HEK293 (cell line): ENCODE measurements at regions not wholly inside any gene's neighbourhood (a gene's known extent, or its start where the extent isn't known, plus 50 kb on each side); places are given as distances from the start of the nearest gene placed in this dataset.

ENCODE experiments used
- CTCF ChIA-PET: fragments of 350-600 bp; formaldehyde crosslinking; extraction: SDS; loops from one replicate; lab custom pipeline; 2021; ENCODE audit warnings: antibody characterized with exemption; lab: Yijun Ruan, JAX
- POLR2A ChIA-PET: fragments of 300-600 bp; formaldehyde crosslinking; extraction: SDS; loops from one replicate; lab custom pipeline; 2020; ENCODE audit warnings: antibody characterized with exemption, inconsistent platforms; lab: Yijun Ruan, JAX
- H3K27ac ChIP-seq: fragments of 200-500 bp; sonication (Bioruptor generic); 2 replicates; pipeline ENCODE4 v1.5.1; 2014; ENCODE audit warnings: low read depth, low read length, control low read depth, inconsistent platforms; ENCODE audit errors: extremely low read depth
- H3K36me3 ChIP-seq, 2 experiments: fragments of 200-500 bp in 1 of 2; sonication (Bioruptor generic) in 1 of 2; 1 replicate in 1 of 2; 2 replicates in 1 of 2; pipeline ENCODE4 v1.5.1; 2014 to 2017; ENCODE audit warnings: inconsistent platforms in 2 of 2, low read length in 2 of 2; ENCODE audit not compliant: control insufficient read depth in 2 of 2, insufficient read depth in 1 of 2
- H3K4me1 ChIP-seq: fragments of 200-500 bp; sonication (Bioruptor generic); 2 replicates; pipeline ENCODE4 v1.5.1; 2014; ENCODE audit warnings: mild to moderate bottlenecking, low read length, inconsistent platforms; ENCODE audit not compliant: control insufficient read depth, insufficient read depth
- H3K4me3 ChIP-seq: 2 replicates; pipeline ENCODE4 v1.5.1; 2011; ENCODE audit warnings: low read depth, mild to moderate bottlenecking, control low read depth, low read length, moderate library complexity
- H3K9me3 ChIP-seq: fragments of 200-500 bp; sonication (Bioruptor generic); 2 replicates; pipeline ENCODE4 v1.5.1; 2014; ENCODE audit warnings: low read depth, low read length, inconsistent platforms; ENCODE audit not compliant: control insufficient read depth, insufficient read depth
- GLIS2 ChIP-seq: fragments of 450-650 bp; formaldehyde crosslinking; IDR thresholded peaks from 2 replicates; pipeline ENCODE4 v1.5.1; 2016; ENCODE audit warnings: missing biosample characterization, missing genetic modification characterization
- KLF7 ChIP-seq: fragments of 450-650 bp; formaldehyde crosslinking; IDR thresholded peaks from 2 replicates; pipeline ENCODE4 v1.5.1; 2016; ENCODE audit warnings: missing biosample characterization, missing genetic modification characterization, borderline replicate concordance
- PRDM10 ChIP-seq: fragments of 450-650 bp; formaldehyde crosslinking; IDR thresholded peaks from 2 replicates; pipeline ENCODE4 v1.5.1; 2016; ENCODE audit warnings: missing biosample characterization, missing genetic modification characterization
- ZIC2 ChIP-seq: fragments of 450-650 bp; formaldehyde crosslinking; IDR thresholded peaks from 2 replicates; pipeline ENCODE4 v1.5.1; 2016; ENCODE audit warnings: missing biosample characterization, missing genetic modification characterization
- ZNF146 ChIP-seq: fragments of 450-650 bp; formaldehyde crosslinking; IDR thresholded peaks from 2 replicates; pipeline ENCODE4 v1.5.1; 2016; ENCODE audit warnings: missing biosample characterization, missing genetic modification characterization
- ZNF24 ChIP-seq: fragments of 450-650 bp; formaldehyde crosslinking; IDR thresholded peaks from 2 replicates; pipeline ENCODE4 v1.5.1; 2016; ENCODE audit warnings: missing biosample characterization, missing genetic modification characterization
- ZNF621 ChIP-seq: fragments of 450-650 bp; formaldehyde crosslinking; IDR thresholded peaks from 2 replicates; pipeline ENCODE4 v1.5.1; 2017; ENCODE audit warnings: missing biosample characterization, missing genetic modification characterization
- ZNF704 ChIP-seq: fragments of 450-650 bp; formaldehyde crosslinking; IDR thresholded peaks from 2 replicates; pipeline ENCODE4 v1.5.1; 2016; ENCODE audit warnings: missing biosample characterization, missing genetic modification characterization
- ZNF707 ChIP-seq: fragments of 450-650 bp; formaldehyde crosslinking; IDR thresholded peaks from 2 replicates; pipeline ENCODE4 v1.5.1; 2016; ENCODE audit warnings: missing biosample characterization, missing genetic modification characterization
- ZNF76 ChIP-seq: fragments of 450-650 bp; formaldehyde crosslinking; IDR thresholded peaks from 2 replicates; pipeline ENCODE4; 2016; ENCODE audit warnings: low read depth, missing biosample characterization, missing genetic modification characterization, borderline replicate concordance
- ZSCAN30 ChIP-seq: fragments of 450-650 bp; IDR thresholded peaks from 2 replicates; pipeline ENCODE4 v1.5.1; 2018; ENCODE audit warnings: missing biosample characterization, mild to moderate bottlenecking, missing genetic modification characterization, moderate library complexity
- TF ChIP-seq, protein P1 (sequence below): fragments of 450-650 bp; formaldehyde crosslinking; IDR thresholded peaks from 2 replicates; pipeline ENCODE4 v1.5.1; 2016; ENCODE audit warnings: missing biosample characterization, missing genetic modification characterization
- TF ChIP-seq, protein P2 (sequence below): fragments of 450-650 bp; formaldehyde crosslinking; IDR thresholded peaks from 2 replicates; pipeline ENCODE4 v1.5.1; 2017; ENCODE audit warnings: missing biosample characterization, missing genetic modification characterization
- TF ChIP-seq, protein P3 (sequence below): fragments of 450-650 bp; formaldehyde crosslinking; IDR thresholded peaks from 2 replicates; pipeline ENCODE4 v1.5.1; 2017; ENCODE audit warnings: missing biosample characterization, mild to moderate bottlenecking, missing genetic modification characterization, moderate library complexity
- TF ChIP-seq, protein P4 (sequence below): fragments of 450-650 bp; formaldehyde crosslinking; IDR thresholded peaks from 2 replicates; pipeline ENCODE4 v1.5.1; 2017; ENCODE audit warnings: missing biosample characterization, missing genetic modification characterization
- TF ChIP-seq, protein P5 (sequence below): fragments of 450-650 bp; formaldehyde crosslinking; IDR thresholded peaks from 2 replicates; pipeline ENCODE4 v1.5.1; 2016; ENCODE audit warnings: missing biosample characterization, missing genetic modification characterization, borderline replicate concordance
- TF ChIP-seq, protein P6 (sequence below): fragments of 450-650 bp; formaldehyde crosslinking; IDR thresholded peaks from 2 replicates; pipeline ENCODE4 v1.5.1; 2016; ENCODE audit warnings: missing biosample characterization, missing genetic modification characterization

GRCh38 chr6:98587555-98587954 lies 246.8 kb upstream of the POU3F2 start:
- Histone ChIP-seq H3K36me3 (no peaks in the 10 kb centered on the region), H3K9me3 (no peaks in the 10 kb centered on the region), H3K27ac (no peak overlapping the region), H3K4me1 (no peaks in the 10 kb centered on the region), H3K4me3 (no peak overlapping the region)
- CTCF ChIA-PET = interaction anchor here (0.6 to 0.9 kb wide), 2 partner anchors 532 to 554 kb away, joined by 3 to 4 read pairs; no protein-coding TSS in a partner anchor
- TF ChIP-seq ZNF24 (tag by site-specific recombination) (no peak), ZNF707 (tag by site-specific recombination) (no peak), ZNF704 (tag by site-specific recombination) (no peak), ZNF621 (no peak), PRDM10 (no peak), KLF7 (tag by site-specific recombination) (no peak), ZSCAN30 (tag by site-specific recombination) (no peak)
- TF ChIP-seq, protein P1, sequence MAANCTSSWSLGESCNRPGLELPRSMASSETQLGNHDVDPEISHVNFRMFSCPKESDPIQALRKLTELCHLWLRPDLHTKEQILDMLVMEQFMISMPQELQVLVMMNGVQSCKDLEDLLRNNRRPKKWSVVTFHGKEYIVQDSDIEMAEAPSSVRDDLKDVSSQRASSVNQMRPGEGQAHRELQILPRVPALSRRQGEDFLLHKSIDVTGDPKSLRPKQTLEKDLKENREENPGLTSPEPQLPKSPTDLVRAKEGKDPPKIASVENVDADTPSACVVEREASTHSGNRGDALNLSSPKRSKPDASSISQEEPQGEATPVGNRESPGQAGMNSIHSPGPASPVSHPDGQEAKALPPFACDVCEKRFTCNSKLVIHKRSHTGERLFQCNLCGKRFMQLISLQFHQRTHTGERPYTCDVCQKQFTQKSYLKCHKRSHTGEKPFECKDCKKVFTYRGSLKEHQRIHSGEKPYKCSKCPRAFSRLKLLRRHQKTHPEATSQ = no peak
- TF ChIP-seq, protein P2, sequence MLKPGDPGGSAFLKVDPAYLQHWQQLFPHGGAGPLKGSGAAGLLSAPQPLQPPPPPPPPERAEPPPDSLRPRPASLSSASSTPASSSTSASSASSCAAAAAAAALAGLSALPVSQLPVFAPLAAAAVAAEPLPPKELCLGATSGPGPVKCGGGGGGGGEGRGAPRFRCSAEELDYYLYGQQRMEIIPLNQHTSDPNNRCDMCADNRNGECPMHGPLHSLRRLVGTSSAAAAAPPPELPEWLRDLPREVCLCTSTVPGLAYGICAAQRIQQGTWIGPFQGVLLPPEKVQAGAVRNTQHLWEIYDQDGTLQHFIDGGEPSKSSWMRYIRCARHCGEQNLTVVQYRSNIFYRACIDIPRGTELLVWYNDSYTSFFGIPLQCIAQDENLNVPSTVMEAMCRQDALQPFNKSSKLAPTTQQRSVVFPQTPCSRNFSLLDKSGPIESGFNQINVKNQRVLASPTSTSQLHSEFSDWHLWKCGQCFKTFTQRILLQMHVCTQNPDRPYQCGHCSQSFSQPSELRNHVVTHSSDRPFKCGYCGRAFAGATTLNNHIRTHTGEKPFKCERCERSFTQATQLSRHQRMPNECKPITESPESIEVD = no peak
- TF ChIP-seq, protein P3, sequence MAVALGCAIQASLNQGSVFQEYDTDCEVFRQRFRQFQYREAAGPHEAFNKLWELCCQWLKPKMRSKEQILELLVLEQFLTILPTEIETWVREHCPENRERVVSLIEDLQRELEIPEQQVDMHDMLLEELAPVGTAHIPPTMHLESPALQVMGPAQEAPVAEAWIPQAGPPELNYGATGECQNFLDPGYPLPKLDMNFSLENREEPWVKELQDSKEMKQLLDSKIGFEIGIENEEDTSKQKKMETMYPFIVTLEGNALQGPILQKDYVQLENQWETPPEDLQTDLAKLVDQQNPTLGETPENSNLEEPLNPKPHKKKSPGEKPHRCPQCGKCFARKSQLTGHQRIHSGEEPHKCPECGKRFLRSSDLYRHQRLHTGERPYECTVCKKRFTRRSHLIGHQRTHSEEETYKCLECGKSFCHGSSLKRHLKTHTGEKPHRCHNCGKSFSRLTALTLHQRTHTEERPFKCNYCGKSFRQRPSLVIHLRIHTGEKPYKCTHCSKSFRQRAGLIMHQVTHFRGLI = no peak
- TF ChIP-seq, protein P4, sequence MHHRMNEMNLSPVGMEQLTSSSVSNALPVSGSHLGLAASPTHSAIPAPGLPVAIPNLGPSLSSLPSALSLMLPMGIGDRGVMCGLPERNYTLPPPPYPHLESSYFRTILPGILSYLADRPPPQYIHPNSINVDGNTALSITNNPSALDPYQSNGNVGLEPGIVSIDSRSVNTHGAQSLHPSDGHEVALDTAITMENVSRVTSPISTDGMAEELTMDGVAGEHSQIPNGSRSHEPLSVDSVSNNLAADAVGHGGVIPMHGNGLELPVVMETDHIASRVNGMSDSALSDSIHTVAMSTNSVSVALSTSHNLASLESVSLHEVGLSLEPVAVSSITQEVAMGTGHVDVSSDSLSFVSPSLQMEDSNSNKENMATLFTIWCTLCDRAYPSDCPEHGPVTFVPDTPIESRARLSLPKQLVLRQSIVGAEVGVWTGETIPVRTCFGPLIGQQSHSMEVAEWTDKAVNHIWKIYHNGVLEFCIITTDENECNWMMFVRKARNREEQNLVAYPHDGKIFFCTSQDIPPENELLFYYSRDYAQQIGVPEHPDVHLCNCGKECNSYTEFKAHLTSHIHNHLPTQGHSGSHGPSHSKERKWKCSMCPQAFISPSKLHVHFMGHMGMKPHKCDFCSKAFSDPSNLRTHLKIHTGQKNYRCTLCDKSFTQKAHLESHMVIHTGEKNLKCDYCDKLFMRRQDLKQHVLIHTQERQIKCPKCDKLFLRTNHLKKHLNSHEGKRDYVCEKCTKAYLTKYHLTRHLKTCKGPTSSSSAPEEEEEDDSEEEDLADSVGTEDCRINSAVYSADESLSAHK = no peak
- POLR2A ChIA-PET = no interaction called here

DNA sequence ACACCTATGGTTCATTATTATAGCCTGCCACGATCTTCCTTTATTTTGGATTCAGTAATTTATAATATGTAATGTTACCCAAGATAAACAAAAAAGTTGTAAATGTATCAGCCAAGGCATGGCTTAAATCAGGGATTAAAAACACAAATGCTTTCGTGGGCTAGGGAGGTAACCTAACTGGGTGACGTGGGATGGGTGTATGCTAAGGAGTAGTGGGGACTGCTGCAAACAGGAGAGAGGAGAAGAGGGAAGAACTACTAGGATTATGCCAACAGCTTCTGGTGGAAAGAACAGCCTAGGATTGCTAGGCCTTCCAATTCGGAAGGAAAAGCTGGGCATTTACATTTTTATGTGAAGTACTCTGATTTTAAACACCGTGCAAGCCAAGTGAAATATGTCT lies 244.8 kb upstream of the POU3F2 start:
- CTCF ChIA-PET = interaction anchor here (1.3 kb wide), 1 partner anchor 8 kb away, joined by 3 read pairs; no protein-coding TSS in a partner anchor
- POLR2A ChIA-PET = no interaction called here
- H3K27ac ChIP-seq = no peak overlapping the region
- no peak for TF ChIP-seq ZSCAN30 (tag by site-specific recombination)
- TF ChIP-seq ZIC2 (tag by site-specific recombination) = no peak
- TF ChIP-seq, protein P5, sequence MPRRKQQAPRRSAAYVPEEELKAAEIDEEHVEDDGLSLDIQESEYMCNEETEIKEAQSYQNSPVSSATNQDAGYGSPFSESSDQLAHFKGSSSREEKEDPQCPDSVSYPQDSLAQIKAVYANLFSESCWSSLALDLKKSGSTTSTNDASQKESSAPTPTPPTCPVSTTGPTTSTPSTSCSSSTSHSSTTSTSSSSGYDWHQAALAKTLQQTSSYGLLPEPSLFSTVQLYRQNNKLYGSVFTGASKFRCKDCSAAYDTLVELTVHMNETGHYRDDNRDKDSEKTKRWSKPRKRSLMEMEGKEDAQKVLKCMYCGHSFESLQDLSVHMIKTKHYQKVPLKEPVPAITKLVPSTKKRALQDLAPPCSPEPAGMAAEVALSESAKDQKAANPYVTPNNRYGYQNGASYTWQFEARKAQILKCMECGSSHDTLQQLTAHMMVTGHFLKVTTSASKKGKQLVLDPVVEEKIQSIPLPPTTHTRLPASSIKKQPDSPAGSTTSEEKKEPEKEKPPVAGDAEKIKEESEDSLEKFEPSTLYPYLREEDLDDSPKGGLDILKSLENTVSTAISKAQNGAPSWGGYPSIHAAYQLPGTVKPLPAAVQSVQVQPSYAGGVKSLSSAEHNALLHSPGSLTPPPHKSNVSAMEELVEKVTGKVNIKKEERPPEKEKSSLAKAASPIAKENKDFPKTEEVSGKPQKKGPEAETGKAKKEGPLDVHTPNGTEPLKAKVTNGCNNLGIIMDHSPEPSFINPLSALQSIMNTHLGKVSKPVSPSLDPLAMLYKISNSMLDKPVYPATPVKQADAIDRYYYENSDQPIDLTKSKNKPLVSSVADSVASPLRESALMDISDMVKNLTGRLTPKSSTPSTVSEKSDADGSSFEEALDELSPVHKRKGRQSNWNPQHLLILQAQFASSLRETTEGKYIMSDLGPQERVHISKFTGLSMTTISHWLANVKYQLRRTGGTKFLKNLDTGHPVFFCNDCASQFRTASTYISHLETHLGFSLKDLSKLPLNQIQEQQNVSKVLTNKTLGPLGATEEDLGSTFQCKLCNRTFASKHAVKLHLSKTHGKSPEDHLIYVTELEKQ (tag by site-specific recombination) = no peak
- no peak for TF ChIP-seq ZNF76 (tag by site-specific recombination)
- no peak for TF ChIP-seq GLIS2 (tag by site-specific recombination)
- no peak for TF ChIP-seq ZNF146 (tag by site-specific recombination)
- TF ChIP-seq, protein P6, sequence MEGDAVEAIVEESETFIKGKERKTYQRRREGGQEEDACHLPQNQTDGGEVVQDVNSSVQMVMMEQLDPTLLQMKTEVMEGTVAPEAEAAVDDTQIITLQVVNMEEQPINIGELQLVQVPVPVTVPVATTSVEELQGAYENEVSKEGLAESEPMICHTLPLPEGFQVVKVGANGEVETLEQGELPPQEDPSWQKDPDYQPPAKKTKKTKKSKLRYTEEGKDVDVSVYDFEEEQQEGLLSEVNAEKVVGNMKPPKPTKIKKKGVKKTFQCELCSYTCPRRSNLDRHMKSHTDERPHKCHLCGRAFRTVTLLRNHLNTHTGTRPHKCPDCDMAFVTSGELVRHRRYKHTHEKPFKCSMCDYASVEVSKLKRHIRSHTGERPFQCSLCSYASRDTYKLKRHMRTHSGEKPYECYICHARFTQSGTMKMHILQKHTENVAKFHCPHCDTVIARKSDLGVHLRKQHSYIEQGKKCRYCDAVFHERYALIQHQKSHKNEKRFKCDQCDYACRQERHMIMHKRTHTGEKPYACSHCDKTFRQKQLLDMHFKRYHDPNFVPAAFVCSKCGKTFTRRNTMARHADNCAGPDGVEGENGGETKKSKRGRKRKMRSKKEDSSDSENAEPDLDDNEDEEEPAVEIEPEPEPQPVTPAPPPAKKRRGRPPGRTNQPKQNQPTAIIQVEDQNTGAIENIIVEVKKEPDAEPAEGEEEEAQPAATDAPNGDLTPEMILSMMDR (tag by site-specific recombination) = no peak

More for the DNA sequence above, 244.8 kb upstream of the POU3F2 start:
- Histone ChIP-seq H3K4me1 (no peaks in the 10 kb centered on the region), H3K36me3 (no peaks in the 10 kb centered on the region), H3K4me3 (no peak overlapping the region), H3K9me3 (no peaks in the 10 kb centered on the region)
